ENCODE measurements at regions not wholly inside any gene's neighbourhood (a gene's known extent, or its start where the extent isn't known, plus 50 kb on each side); places are given as distances from the start of the nearest gene placed in this dataset.

DNA sequence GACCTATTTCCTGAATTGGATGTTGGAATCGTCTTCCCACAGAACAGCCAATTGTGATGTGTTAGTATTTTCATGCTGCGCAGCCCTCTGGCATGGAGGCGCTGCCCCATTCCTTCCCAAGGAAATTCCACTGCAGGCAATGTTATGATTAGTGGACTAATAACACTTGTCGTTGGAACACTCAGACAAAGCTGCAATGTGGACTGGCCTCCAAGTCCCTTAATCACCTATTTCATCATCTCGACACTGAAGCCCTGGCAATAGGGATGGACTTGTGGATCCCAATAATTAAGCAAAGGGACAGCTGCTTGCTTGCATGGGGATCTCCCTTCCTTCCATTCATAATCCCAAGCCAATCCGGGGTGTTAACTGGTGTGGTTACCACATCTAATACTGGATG lies 59.9 kb downstream of the PABIR2 start:
- no peaks in the 10 kb centered on the region for H3K9me3 ChIP-seq
- DNase-seq (peak; percentile 39 to 60), ATAC-seq (peak; percentile 77 to 90 (median 86))
- no peaks in the 10 kb centered on the region for H3K36me3 ChIP-seq (ENCODE audit: insufficient read depth in 1 of 2, low read depth in 1 of 2)
- 15 to 30% (median 16%) methylated on average over 6 of the region's 6 CpGs for WGBS, 3 donors
- H3K27me3 ChIP-seq (ENCODE audit: insufficient read depth in 3 of 3, low read length in 2 of 3), result peaks cover 0 to 3% (median 0%) of the 10 kb centered on the region in 3 donors
- H3K4me3 ChIP-seq, result no peak overlapping the region
- H3K4me1 ChIP-seq, result peaks cover 12% of the 10 kb centered on the region
- TF ChIP-seq, protein P1, sequence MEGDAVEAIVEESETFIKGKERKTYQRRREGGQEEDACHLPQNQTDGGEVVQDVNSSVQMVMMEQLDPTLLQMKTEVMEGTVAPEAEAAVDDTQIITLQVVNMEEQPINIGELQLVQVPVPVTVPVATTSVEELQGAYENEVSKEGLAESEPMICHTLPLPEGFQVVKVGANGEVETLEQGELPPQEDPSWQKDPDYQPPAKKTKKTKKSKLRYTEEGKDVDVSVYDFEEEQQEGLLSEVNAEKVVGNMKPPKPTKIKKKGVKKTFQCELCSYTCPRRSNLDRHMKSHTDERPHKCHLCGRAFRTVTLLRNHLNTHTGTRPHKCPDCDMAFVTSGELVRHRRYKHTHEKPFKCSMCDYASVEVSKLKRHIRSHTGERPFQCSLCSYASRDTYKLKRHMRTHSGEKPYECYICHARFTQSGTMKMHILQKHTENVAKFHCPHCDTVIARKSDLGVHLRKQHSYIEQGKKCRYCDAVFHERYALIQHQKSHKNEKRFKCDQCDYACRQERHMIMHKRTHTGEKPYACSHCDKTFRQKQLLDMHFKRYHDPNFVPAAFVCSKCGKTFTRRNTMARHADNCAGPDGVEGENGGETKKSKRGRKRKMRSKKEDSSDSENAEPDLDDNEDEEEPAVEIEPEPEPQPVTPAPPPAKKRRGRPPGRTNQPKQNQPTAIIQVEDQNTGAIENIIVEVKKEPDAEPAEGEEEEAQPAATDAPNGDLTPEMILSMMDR (IDR thresholded peaks at IDR 0.05), result no peak
- peak overlapping the region; percentile 50 for H3K27ac ChIP-seq
- intact Hi-C loops (cut with DNase I), result no loop called here

DNA sequence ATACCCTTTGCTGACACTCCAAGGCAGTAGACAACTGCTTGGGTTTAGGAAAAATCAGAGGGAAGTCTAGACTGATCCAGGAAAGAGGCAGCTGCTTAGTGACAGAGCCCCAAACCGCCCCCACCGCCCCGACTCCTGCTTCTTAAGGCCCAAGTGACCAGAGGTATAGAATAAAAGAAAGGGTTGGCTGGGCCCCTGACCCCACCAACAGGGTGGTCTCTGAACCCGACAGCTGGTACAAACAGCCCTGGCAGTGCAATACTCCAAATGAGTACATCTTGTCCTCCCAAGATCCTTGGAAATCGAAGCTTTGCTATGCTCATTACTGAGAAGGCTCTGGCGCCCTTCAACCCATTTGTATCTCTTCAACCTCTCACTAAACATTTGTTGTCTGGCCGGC lies 60.6 kb downstream of the PABIR2 start:
- 52 to 65% (median 64%) methylated on average over 4 to 7 of the region's 7 CpGs for WGBS, 3 donors
- no peak for DNase-seq
- intact Hi-C loops (cut with DNase I), result no loop called here
- H3K4me3 ChIP-seq, result no peak overlapping the region
- TF ChIP-seq, protein P1 (IDR thresholded peaks at IDR 0.05), result no peak
- H3K4me1 ChIP-seq, result peaks cover 12% of the 10 kb centered on the region
- H3K27ac ChIP-seq, result no peak overlapping the region
- ATAC-seq, result peak in 1 of 4 donors; percentile 15
- no peaks in the 10 kb centered on the region for H3K9me3 ChIP-seq
- H3K27me3 ChIP-seq (ENCODE audit: insufficient read depth in 3 of 3, low read length in 2 of 3), result peaks cover 0 to 3% (median 0%) of the 10 kb centered on the region in 3 donors
- no peaks in the 10 kb centered on the region for H3K36me3 ChIP-seq (ENCODE audit: insufficient read depth in 1 of 2, low read depth in 1 of 2)

DNA sequence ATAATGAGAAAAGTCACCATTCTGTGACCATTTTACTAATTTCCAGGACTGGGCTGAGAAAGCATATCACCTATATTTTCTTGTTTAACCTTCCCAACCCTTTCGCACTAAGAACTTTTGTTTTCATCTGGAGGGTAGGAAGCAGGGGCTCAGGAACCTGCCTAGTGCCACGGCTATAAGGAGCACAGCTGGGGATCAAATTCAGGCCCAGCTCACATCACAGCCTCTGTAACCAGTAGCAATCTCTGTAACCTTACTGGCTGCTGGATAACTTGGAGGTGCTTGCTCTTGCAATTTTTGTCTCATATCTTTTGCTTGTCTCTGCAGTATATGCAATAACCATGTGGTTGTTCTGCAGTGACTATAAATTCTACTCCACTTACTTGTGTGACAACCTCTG lies 62.0 kb downstream of the PABIR2 start:
- intact Hi-C loops (cut with DNase I), result no loop called here
- no peaks in the 10 kb centered on the region for H3K36me3 ChIP-seq (ENCODE audit: insufficient read depth in 1 of 2, low read depth in 1 of 2)
- DNase-seq (no peak), ATAC-seq (no peak)
- WGBS, 3 donors, result 67 to 86% (median 76%) methylated on average over 2 of the region's 2 CpGs
- no peak overlapping the region for H3K27ac ChIP-seq
- H3K4me1 ChIP-seq, result peaks cover 12% of the 10 kb centered on the region
- H3K27me3 ChIP-seq (ENCODE audit: insufficient read depth in 3 of 3, low read length in 2 of 3), result no peaks in the 10 kb centered on the region
- H3K4me3 ChIP-seq, result no peak overlapping the region
- TF ChIP-seq, protein P1 (IDR thresholded peaks at IDR 0.05), result no peak
- H3K9me3 ChIP-seq, result no peaks in the 10 kb centered on the region

DNA sequence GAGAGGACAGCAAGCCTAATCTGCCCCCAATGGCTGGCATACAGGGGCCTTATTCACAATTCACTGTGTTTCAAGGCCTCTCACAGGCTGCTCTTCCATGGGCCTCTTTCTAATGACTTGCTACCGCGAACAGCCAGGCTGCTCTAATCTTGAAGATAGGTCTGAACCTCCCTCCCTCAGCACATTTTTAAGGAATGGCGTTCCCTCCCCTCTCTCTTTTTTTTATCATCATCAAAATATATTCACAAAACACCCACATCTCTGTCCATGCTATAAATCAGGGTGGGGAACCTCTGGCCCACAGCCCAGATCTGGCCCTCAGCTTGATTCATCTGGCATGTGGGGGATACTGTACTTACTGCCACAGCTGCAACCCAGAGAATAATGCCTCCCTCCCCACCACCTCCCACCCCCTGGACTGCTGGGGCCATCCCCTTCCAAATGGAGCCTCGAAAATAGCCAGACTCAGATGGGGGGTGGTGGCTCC lies 62.5 kb downstream of the PABIR2 start:
- ATAC-seq, result no peak
- no peaks in the 10 kb centered on the region for H3K27me3 ChIP-seq (ENCODE audit: insufficient read depth in 3 of 3, low read length in 2 of 3)
- H3K4me3 ChIP-seq, result no peak overlapping the region
- DNase-seq, result no peak
- no peaks in the 10 kb centered on the region for H3K9me3 ChIP-seq
- no peaks in the 10 kb centered on the region for H3K36me3 ChIP-seq (ENCODE audit: insufficient read depth in 1 of 2, low read depth in 1 of 2)
- H3K27ac ChIP-seq, result no peak overlapping the region
- intact Hi-C loops (cut with DNase I), result no loop called here
- peaks cover 12% of the 10 kb centered on the region for H3K4me1 ChIP-seq
- TF ChIP-seq, protein P1 (IDR thresholded peaks at IDR 0.05), result no peak
- WGBS, 3 donors, result 57 to 70% (median 63%) methylated on average over 4 of the region's 4 CpGs

DNA sequence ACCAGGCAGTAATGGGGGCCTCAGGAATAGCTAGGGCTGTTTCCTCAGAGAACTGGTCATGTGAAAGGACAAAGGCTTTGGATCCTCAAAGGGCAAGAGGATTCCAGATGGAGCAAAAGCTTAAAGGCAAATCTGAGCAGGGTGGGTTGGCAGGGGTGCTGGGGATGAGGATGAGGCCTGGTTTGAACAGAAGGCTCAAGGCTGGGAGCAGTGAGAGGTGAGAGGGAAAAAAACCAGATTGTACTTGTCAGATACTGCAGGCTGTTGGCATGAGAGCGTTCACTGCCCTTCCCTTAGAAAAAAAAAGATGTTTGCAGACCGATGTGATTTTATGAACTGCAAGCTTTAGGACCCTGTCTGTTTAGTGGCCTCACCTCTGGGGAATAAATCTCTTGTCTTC lies 63.4 kb downstream of the PABIR2 start:
- H3K4me1 ChIP-seq, result peaks cover 12% of the 10 kb centered on the region
- no peaks in the 10 kb centered on the region for H3K27me3 ChIP-seq (ENCODE audit: insufficient read depth in 3 of 3, low read length in 2 of 3)
- no peak for ATAC-seq
- H3K36me3 ChIP-seq (ENCODE audit: insufficient read depth in 1 of 2, low read depth in 1 of 2), result no peaks in the 10 kb centered on the region
- H3K4me3 ChIP-seq, result no peak overlapping the region
- 69 to 89% (median 81%) methylated on average over 2 of the region's 2 CpGs for WGBS, 3 donors
- TF ChIP-seq, protein P1 (IDR thresholded peaks at IDR 0.05), result no peak
- intact Hi-C loops (cut with DNase I), result no loop called here
- H3K9me3 ChIP-seq, result no peaks in the 10 kb centered on the region
- DNase-seq, result no peak
- no peak overlapping the region for H3K27ac ChIP-seq
